Memory B cell (primary cell): ENCODE measurements at regions not wholly inside any gene's neighbourhood (a gene's known extent, or its start where the extent isn't known, plus 50 kb on each side); places are given as distances from the start of the nearest gene placed in this dataset.

Source experiments
- ATAC-seq: fragments of 150-1000 bp; cut with Tn5 transposase; 2 replicates; pipeline ENCODE4 v1.10.0; 2021; ENCODE audit warnings: low read depth, mild to moderate bottlenecking, moderate library complexity
- DNase-seq, 2 donors: peaks; one replicate each; pipeline ENCODE4 v3.0.0; 2022; ENCODE audit warnings: low spot score in 2 of 2
- H3K27ac Mint-ChIP-seq: one replicate; pipeline ENCODE4 v1.8.0; 2022; ENCODE audit warnings: mild to moderate bottlenecking, moderate library complexity, mixed read lengths
- H3K27me3 Mint-ChIP-seq: one replicate; pipeline ENCODE4 v1.8.0; 2022; ENCODE audit warnings: mixed read lengths
- H3K36me3 Mint-ChIP-seq: one replicate; pipeline ENCODE4 v1.8.0; 2022; ENCODE audit warnings: mild to moderate bottlenecking, mixed read lengths
- H3K4me1 Mint-ChIP-seq: one replicate; pipeline ENCODE4 v1.8.0; 2022; ENCODE audit warnings: mixed read lengths
- H3K4me3 Mint-ChIP-seq: one replicate; pipeline ENCODE4 v1.8.0; 2022; ENCODE audit warnings: mild to moderate bottlenecking, moderate library complexity, mixed read lengths
- H3K9me3 Mint-ChIP-seq: one replicate; pipeline ENCODE4 v1.8.0; 2022; ENCODE audit warnings: mixed read lengths

- ATAC-seq = no peak
- Mint-ChIP-seq H3K4me3 (no peak overlapping the region), H3K27ac (no peak overlapping the region), H3K36me3 (no peaks in the 10 kb centered on the region), H3K4me1 (no peaks in the 10 kb centered on the region), H3K9me3 (peaks cover 2% of the 10 kb centered on the region), H3K27me3 (no peaks in the 10 kb centered on the region)
- no peak for DNase-seq
Observed at GRCh38 chr5:144577676-144578075, 407.0 kb downstream of the KCTD16 start.

DNA sequence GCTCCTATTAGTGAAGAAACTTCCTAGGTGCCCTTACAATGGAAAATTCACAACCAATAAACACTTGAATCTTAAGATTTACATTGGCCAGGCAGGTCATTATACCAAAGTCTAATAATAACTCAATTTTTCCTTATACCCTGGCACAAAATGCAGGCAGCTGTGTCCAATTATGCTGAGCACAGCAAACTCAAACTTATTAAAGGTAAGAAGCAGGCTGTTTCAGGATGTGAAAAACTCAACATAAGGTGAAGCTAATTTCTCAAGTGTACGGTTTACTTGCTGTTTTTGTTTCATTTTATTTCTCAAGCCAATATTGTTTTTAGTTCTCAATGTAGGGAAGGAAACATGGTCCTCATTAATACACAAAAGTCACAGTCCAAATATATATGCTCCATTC, 405.1 kb downstream of the KCTD16 start:
- Mint-ChIP-seq H3K4me3 (no peak overlapping the region), H3K9me3 (peaks cover 4% of the 10 kb centered on the region), H3K27me3 (no peaks in the 10 kb centered on the region), H3K36me3 (no peaks in the 10 kb centered on the region), H3K4me1 (no peaks in the 10 kb centered on the region), H3K27ac (no peak overlapping the region)
- DNase-seq = no peak
- no peak for ATAC-seq

DNA sequence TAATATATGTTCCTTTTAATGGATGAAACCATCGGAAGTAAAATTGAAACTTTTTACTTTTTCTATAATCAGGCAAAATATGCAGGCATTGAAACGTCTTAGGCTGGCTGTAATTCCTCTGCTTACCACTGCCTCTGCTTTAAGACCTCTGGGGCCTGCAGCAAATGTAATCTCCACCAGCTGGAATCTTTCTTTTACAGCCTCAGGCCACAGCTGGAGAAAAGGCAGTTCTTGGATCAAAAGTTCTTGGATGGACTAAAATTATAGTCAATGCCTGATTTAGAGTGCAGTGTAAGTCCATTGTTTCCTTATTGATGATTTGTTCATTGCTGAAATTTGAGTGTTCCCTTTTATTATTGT, 396.7 kb downstream of the KCTD16 start:
- H3K36me3 Mint-ChIP-seq = no peaks in the 10 kb centered on the region
- no peak for DNase-seq
- ATAC-seq = no peak
- no peaks in the 10 kb centered on the region for H3K27me3 Mint-ChIP-seq
- no peaks in the 10 kb centered on the region for H3K4me1 Mint-ChIP-seq
- H3K27ac Mint-ChIP-seq = no peak overlapping the region
- H3K9me3 Mint-ChIP-seq = peaks cover 14% of the 10 kb centered on the region
- H3K4me3 Mint-ChIP-seq = no peak overlapping the region

DNA sequence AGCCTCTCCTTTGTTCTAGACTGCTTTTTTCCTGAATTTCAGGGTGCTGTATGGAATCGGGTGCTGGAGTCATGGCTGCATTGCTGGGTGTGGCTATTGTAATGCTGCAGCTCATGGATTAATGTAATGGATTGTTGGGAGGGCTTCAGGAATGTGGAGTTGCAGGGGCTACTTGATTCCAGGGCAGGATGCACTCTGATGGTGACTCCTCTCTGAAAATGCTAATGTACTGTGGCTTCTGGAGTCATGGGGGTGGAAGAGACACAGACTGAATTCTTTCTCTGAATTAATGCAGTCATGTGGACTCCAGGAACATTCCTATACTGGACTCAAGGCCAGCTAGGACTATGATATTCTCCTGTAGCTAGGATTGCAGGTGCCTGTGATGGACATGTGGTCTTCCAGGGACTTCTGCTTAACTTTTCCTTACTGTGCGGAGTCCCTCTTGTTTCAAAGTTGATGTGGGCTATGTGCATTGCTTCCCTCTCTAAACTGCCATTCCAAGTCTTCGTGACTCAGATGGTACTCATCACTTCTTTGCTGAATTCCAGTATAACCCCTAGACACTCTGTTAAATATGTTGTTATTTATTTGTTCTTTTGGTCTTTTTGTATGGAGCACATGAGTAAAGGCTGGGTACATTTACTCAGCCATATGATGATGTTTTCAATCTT, 396.2 kb downstream of the KCTD16 start:
- Mint-ChIP-seq H3K4me1 (no peaks in the 10 kb centered on the region), H3K9me3 (peaks cover 13% of the 10 kb centered on the region), H3K27ac (no peak overlapping the region), H3K4me3 (no peak overlapping the region), H3K27me3 (no peaks in the 10 kb centered on the region), H3K36me3 (no peaks in the 10 kb centered on the region)
- ATAC-seq (no peak), DNase-seq (no peak)

DNA sequence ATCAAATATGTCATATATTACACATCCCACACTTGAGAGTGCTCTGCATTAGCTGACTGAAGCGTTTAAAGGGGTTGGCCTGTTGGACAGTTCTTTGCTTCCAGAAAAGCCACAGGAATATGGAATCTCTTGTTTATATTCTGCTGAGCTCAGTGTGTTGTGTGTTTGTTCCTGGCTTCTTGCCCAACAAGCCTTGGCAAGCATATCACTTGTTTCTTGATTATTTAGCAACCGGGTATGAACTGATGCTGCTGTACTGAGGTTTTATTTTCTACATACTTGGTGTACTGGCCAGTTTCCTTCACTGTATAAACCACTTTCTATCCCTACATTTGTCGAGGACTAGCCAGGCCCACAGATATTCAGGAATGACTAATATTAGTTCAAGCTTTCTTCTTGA, 378.9 kb downstream of the KCTD16 start:
- H3K36me3 Mint-ChIP-seq = no peaks in the 10 kb centered on the region
- no peaks in the 10 kb centered on the region for H3K4me1 Mint-ChIP-seq
- no peak overlapping the region for H3K27ac Mint-ChIP-seq
- DNase-seq (no peak), ATAC-seq (no peak)
- H3K9me3 Mint-ChIP-seq = peaks cover 3% of the 10 kb centered on the region
- no peaks in the 10 kb centered on the region for H3K27me3 Mint-ChIP-seq
- H3K4me3 Mint-ChIP-seq = no peak overlapping the region

DNA sequence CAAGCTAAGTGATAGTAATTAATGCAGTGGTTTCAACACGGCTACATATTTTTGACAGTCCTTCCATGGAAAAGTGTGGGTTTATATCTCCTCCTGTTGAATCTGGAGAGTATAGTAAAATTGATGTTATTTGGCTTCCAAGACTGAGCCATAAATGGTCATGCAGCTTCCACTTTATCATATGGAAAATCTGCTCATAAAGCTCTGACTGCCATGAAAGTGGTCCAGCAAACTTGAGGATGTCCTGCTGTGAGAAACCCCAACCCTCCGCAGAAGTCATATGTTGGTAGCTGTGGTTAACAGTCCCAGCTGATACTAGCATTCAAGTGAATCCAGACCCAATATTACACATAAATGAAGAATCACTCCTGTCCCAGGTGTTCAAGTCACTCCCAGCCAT, 378.3 kb downstream of the KCTD16 start:
- no peaks in the 10 kb centered on the region for H3K36me3 Mint-ChIP-seq
- H3K27me3 Mint-ChIP-seq = no peaks in the 10 kb centered on the region
- ATAC-seq (no peak), DNase-seq (no peak)
- no peak overlapping the region for H3K27ac Mint-ChIP-seq
- H3K4me1 Mint-ChIP-seq = no peaks in the 10 kb centered on the region
- no peak overlapping the region for H3K4me3 Mint-ChIP-seq
- H3K9me3 Mint-ChIP-seq = peaks cover 3% of the 10 kb centered on the region

DNA sequence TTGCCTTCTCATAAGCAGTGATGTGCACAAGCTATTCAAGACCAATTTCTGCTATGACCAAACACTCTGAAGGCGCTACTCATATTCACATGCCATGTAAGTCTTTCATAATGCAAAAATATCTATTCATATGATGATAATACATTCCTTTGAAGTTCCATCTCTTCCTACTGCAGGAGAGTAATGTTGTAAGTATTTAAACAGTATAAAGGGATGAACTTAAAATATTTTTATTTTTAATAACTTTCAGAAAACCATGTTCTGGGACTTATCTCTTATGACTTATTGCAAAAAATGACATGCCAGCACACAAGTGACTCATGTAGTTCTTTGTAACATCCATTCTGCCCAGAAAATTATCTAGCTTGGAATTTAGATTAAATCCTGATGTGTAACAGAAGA, 376.4 kb downstream of the KCTD16 start:
- no peak overlapping the region for H3K27ac Mint-ChIP-seq
- no peaks in the 10 kb centered on the region for H3K4me1 Mint-ChIP-seq
- no peak for DNase-seq
- no peaks in the 10 kb centered on the region for H3K27me3 Mint-ChIP-seq
- no peak for ATAC-seq
- peaks cover 3% of the 10 kb centered on the region for H3K9me3 Mint-ChIP-seq
- no peaks in the 10 kb centered on the region for H3K36me3 Mint-ChIP-seq
- no peak overlapping the region for H3K4me3 Mint-ChIP-seq

- Mint-ChIP-seq H3K27me3 (no peaks in the 10 kb centered on the region), H3K4me3 (no peak overlapping the region), H3K4me1 (no peaks in the 10 kb centered on the region), H3K9me3 (no peaks in the 10 kb centered on the region), H3K27ac (no peak overlapping the region), H3K36me3 (no peaks in the 10 kb centered on the region)
- DNase-seq (no peak), ATAC-seq (no peak)
Observed at GRCh38 chr5:144538845-144539244, 368.2 kb downstream of the KCTD16 start.
